ENCODE measurements at regions not wholly inside any gene's neighbourhood (a gene's known extent, or its start where the extent isn't known, plus 50 kb on each side); places are given as distances from the start of the nearest gene placed in this dataset.

DNA sequence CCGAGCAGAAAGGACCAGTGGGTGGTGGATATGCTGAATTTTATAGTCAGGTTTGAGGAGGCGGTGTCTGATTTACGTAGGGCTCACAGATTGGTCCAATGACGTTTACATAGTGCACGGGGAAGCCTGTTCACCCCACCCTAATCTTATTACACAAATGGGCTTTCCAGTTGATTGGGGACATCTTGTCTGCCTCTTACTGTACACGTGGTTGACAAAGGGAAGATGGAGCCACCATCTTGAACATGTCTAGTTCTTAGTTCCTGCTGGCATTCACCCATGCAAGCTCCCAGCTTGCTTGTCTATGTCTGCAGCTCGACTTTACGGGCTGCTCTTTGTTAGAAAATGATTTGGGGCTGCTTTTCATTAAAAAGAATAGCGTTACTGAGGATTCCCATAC, 332.0 kb upstream of the SLCO3A1 start:
- Histone ChIP-seq H3K9me2 (no peaks in the 10 kb centered on the region), H3K27me3 (ENCODE audit: insufficient read depth) (no peaks in the 10 kb centered on the region), H4K20me1 (ENCODE audit: insufficient read depth) (no peaks in the 10 kb centered on the region), H3K79me2 (ENCODE audit: insufficient read depth) (no peaks in the 10 kb centered on the region), H3K9ac (no peak overlapping the region), H3K36me3 (replicated peaks in 1 of 2; ENCODE audit: control insufficient read depth in 1 of 2, insufficient read depth in 2 of 2, low read length in 1 of 2) (no peaks in the 10 kb centered on the region), H3K27ac (ENCODE audit: low read depth in 2 of 2, low read length in 1 of 2) (peak overlapping the region in 1 of 2 experiments; percentile 56; a peak in 3 of 4 replicates), H3K4me2 (0 out of 2 replicates have a peak overlapping the region, but pooled peaks have one; percentile 1), H3K4me3 (ENCODE audit: low read depth in 2 of 2, low read length in 1 of 2) (no peak overlapping the region), H3K9me3 (no peaks in the 10 kb centered on the region), H3K4me1 (ENCODE audit: control insufficient read depth in 1 of 2, insufficient read depth in 2 of 2, low read depth in 1 of 2, low read length in 1 of 2) (peaks cover 0 to 10% of the 10 kb centered on the region in 2 experiments; a peak in 1 of 4 replicates), H2AFZ (ENCODE audit: low read depth) (no peak overlapping the region), H3F3A (replicated peaks; ENCODE audit: insufficient read depth) (peaks cover 9% of the 10 kb centered on the region)
- TF ChIP-seq EP300 (IDR thresholded peaks at IDR 0.05; ENCODE audit: borderline replicate concordance in 1 of 2, low read depth in 1 of 2, low read length in 1 of 2) (no peak), GABPA (IDR thresholded peaks at IDR 0.05; ENCODE audit: low read depth) (no peak)
- 74% methylated on average over 9 of the region's 9 CpGs for WGBS (ENCODE audit: low lambda C conversion rate)
- CTCF ChIA-PET = interaction anchor here (0.7 to 1.4 kb wide), 9 partner anchors 11 to 555 kb away, joined by 3 to 6 read pairs (median 3); no protein-coding TSS in a partner anchor
- DNase-seq = no peak
- POLR2A ChIA-PET = no interaction called here

DNA sequence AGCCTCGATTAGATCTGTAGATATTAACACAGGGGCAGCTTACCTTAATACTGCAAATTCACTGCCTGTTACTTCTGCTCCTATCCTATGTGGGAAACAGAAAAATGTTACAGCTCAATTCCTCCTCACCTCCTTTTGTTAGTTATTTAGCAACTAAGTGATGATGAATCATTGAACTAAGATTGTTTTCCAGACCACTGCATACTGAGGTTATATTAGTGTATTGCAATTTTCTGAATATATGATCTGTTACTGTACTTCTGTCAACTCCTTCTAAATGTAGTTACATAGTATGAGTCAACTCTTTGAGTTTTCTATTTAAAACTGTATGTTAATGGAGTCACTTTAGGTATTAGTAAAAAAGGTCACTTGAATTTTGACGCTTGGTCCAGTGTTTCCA, 331.5 kb upstream of the SLCO3A1 start:
- TF ChIP-seq GATA2 (CRISPR knock-in tag; IDR thresholded peaks at IDR 0.05) (no peak), RFX5 (IDR thresholded peaks at IDR 0.05; ENCODE audit: low read length) (no peak), FOXM1 (IDR thresholded peaks at IDR 0.05; ENCODE audit: low read depth) (no peak), FOSL2 (IDR thresholded peaks at IDR 0.05; ENCODE audit: borderline replicate concordance, low read depth) (no peak; the same call in 1 of the 2 replicates), MEF2A (IDR thresholded peaks at IDR 0.05; ENCODE audit: borderline replicate concordance, low read depth) (no peak), TEAD4 (IDR thresholded peaks at IDR 0.05; ENCODE audit: borderline replicate concordance, insufficient read depth) (no peak)
- TF ChIP-seq, protein P1, sequence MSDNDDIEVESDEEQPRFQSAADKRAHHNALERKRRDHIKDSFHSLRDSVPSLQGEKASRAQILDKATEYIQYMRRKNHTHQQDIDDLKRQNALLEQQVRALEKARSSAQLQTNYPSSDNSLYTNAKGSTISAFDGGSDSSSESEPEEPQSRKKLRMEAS (IDR thresholded peaks at IDR 0.05; ENCODE audit: low read depth) = no peak
- TF ChIP-seq, protein P2, sequence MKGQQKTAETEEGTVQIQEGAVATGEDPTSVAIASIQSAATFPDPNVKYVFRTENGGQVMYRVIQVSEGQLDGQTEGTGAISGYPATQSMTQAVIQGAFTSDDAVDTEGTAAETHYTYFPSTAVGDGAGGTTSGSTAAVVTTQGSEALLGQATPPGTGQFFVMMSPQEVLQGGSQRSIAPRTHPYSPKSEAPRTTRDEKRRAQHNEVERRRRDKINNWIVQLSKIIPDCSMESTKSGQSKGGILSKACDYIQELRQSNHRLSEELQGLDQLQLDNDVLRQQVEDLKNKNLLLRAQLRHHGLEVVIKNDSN (IDR thresholded peaks at IDR 0.05; ENCODE audit: borderline replicate concordance, low read depth) = no peak
- TF ChIP-seq, protein P3, sequence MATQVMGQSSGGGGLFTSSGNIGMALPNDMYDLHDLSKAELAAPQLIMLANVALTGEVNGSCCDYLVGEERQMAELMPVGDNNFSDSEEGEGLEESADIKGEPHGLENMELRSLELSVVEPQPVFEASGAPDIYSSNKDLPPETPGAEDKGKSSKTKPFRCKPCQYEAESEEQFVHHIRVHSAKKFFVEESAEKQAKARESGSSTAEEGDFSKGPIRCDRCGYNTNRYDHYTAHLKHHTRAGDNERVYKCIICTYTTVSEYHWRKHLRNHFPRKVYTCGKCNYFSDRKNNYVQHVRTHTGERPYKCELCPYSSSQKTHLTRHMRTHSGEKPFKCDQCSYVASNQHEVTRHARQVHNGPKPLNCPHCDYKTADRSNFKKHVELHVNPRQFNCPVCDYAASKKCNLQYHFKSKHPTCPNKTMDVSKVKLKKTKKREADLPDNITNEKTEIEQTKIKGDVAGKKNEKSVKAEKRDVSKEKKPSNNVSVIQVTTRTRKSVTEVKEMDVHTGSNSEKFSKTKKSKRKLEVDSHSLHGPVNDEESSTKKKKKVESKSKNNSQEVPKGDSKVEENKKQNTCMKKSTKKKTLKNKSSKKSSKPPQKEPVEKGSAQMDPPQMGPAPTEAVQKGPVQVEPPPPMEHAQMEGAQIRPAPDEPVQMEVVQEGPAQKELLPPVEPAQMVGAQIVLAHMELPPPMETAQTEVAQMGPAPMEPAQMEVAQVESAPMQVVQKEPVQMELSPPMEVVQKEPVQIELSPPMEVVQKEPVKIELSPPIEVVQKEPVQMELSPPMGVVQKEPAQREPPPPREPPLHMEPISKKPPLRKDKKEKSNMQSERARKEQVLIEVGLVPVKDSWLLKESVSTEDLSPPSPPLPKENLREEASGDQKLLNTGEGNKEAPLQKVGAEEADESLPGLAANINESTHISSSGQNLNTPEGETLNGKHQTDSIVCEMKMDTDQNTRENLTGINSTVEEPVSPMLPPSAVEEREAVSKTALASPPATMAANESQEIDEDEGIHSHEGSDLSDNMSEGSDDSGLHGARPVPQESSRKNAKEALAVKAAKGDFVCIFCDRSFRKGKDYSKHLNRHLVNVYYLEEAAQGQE (IDR thresholded peaks at IDR 0.05; ENCODE audit: low read depth, low read length) = no peak
- Histone ChIP-seq H3K4me3 (ENCODE audit: low read depth in 2 of 2, low read length in 1 of 2) (no peak overlapping the region), H3K27me3 (ENCODE audit: insufficient read depth) (no peaks in the 10 kb centered on the region), H4K20me1 (ENCODE audit: insufficient read depth) (no peaks in the 10 kb centered on the region), H2AFZ (ENCODE audit: low read depth) (no peak overlapping the region), H3K79me2 (ENCODE audit: insufficient read depth) (no peaks in the 10 kb centered on the region), H3K27ac (ENCODE audit: low read depth in 2 of 2, low read length in 1 of 2) (peak overlapping the region in 1 of 2 experiments; percentile 56; a peak in 3 of 4 replicates), H3F3A (replicated peaks; ENCODE audit: insufficient read depth) (peaks cover 9% of the 10 kb centered on the region), H3K4me1 (ENCODE audit: control insufficient read depth in 1 of 2, insufficient read depth in 2 of 2, low read depth in 1 of 2, low read length in 1 of 2) (peaks cover 0 to 10% of the 10 kb centered on the region in 2 experiments; a peak in 1 of 4 replicates), H3K9me3 (no peaks in the 10 kb centered on the region), H3K9me2 (no peaks in the 10 kb centered on the region), H3K4me2 (0 out of 2 replicates have a peak overlapping the region, but pooled peaks have one; percentile 1), H3K9ac (no peak overlapping the region), H3K36me3 (replicated peaks in 1 of 2; ENCODE audit: control insufficient read depth in 1 of 2, insufficient read depth in 2 of 2, low read length in 1 of 2) (no peaks in the 10 kb centered on the region)
- DNase-seq = no peak
- CTCF ChIA-PET = interaction anchor here (0.7 to 1.4 kb wide), 8 partner anchors 12 to 555 kb away, joined by 3 to 6 read pairs (median 4); no protein-coding TSS in a partner anchor
- POLR2A ChIA-PET = no interaction called here
- WGBS (ENCODE audit: low lambda C conversion rate) = 64% methylated on average over 2 of the region's 2 CpGs
